IMR-90 (cell line): ENCODE measurements at regions not wholly inside any gene's neighbourhood (a gene's known extent, or its start where the extent isn't known, plus 50 kb on each side); places are given as distances from the start of the nearest gene placed in this dataset.

Experiments
- ATAC-seq: fragments of 200-7000 bp; cut with Tn5 transposase; 2 replicates; pipeline ENCODE4 v1.9.1; 2020; ENCODE audit warnings: low read depth, mild to moderate bottlenecking, moderate library complexity
- BruUV-seq: library from RNA; stranded (reverse); fragments of 400-500 nt; replicated peaks from 2 replicates; lab custom pipeline; 2021; lab: Mats Ljungman, UMichigan
- CTCF ChIA-PET: fragments of 300-600 bp; formaldehyde crosslinking; extraction: SDS; loops from one replicate; lab custom pipeline; 2021; ENCODE audit warnings: antibody characterized with exemption; lab: Yijun Ruan, JAX
- POLR2A ChIA-PET: fragments of 300-600 bp; sonication (Branson Sonifier 250); formaldehyde crosslinking; loops from one replicate; lab custom pipeline; 2022; ENCODE audit warnings: antibody characterized with exemption; ENCODE audit not compliant: unreplicated experiment; lab: Charles Lee
- DNase-seq: peaks from one replicate; pipeline ENCODE4 v3.0.0; 2013
- H2AFZ ChIP-seq: replicated peaks from 2 replicates; pipeline ENCODE3; 2013; ENCODE audit warnings: low read length, mild to moderate bottlenecking; ENCODE audit not compliant: poor library complexity
- H2AK5ac ChIP-seq: 2 replicates; pipeline ENCODE4 v1.6.1; 2013; ENCODE audit warnings: low read depth, low read length, inconsistent platforms
- H2AK9ac ChIP-seq: replicated peaks from 2 replicates; pipeline ENCODE3; 2013; ENCODE audit warnings: mild to moderate bottlenecking, low read depth, low read length, moderate library complexity; ENCODE audit not compliant: poor library complexity
- H2BK120ac ChIP-seq: 2 replicates; pipeline ENCODE4 v1.6.1; 2013; ENCODE audit warnings: low read depth, low read length, inconsistent platforms
- H2BK15ac ChIP-seq: 3 replicates; pipeline ENCODE4 v1.6.1; 2013; ENCODE audit warnings: low read depth, low read length, inconsistent platforms
- H2BK20ac ChIP-seq: 2 replicates; pipeline ENCODE4 v1.6.1; 2013; ENCODE audit warnings: low read depth, mild to moderate bottlenecking, inconsistent platforms, low read length, moderate library complexity
- H2BK5ac ChIP-seq: 2 replicates; pipeline ENCODE4 v1.6.1; 2013; ENCODE audit warnings: mild to moderate bottlenecking, low read depth, low read length, inconsistent platforms; ENCODE audit not compliant: poor library complexity, severe bottlenecking
- H3K14ac ChIP-seq: replicated peaks from 2 replicates; pipeline ENCODE4 v1.6.1; 2013; ENCODE audit warnings: low read depth, low read length, inconsistent platforms
- H3K18ac ChIP-seq: 2 replicates; pipeline ENCODE4 v1.6.1; 2013; ENCODE audit warnings: low read depth, low read length, control low read depth
- H3K23ac ChIP-seq: 2 replicates; pipeline ENCODE4 v1.6.1; 2013; ENCODE audit warnings: low read depth, low read length, inconsistent platforms
- H3K27ac ChIP-seq: 2 replicates; pipeline ENCODE4 v1.5.1; 2013; ENCODE audit warnings: mild to moderate bottlenecking, control low read depth, low read length; ENCODE audit not compliant: insufficient read depth
- H3K27me3 ChIP-seq: 2 replicates; pipeline ENCODE4 v1.6.1; 2013; ENCODE audit warnings: low read length; ENCODE audit not compliant: control insufficient read depth, insufficient read depth
- H3K36me3 ChIP-seq: 2 replicates; pipeline ENCODE4 v1.6.1; 2013; ENCODE audit warnings: low read length, mixed read lengths; ENCODE audit not compliant: control insufficient read depth, insufficient read depth
- H3K4ac ChIP-seq: 2 replicates; pipeline ENCODE4 v1.6.1; 2013; ENCODE audit warnings: low read depth, low read length, inconsistent platforms
- H3K4me1 ChIP-seq: 2 replicates; pipeline ENCODE4 v1.6.1; 2013; ENCODE audit warnings: low read length, mixed read lengths; ENCODE audit not compliant: control insufficient read depth, insufficient read depth
- H3K4me2 ChIP-seq: 2 replicates; pipeline ENCODE4 v1.6.1; 2013; ENCODE audit warnings: low read depth, mild to moderate bottlenecking, control low read depth, low read length, moderate library complexity
- H3K4me3 ChIP-seq: 2 replicates; pipeline ENCODE4 v1.5.1; 2013; ENCODE audit warnings: low read depth, mild to moderate bottlenecking, control low read depth, low read length, moderate library complexity; ENCODE audit not compliant: insufficient read depth
- H3K56ac ChIP-seq: 2 replicates; pipeline ENCODE4 v1.6.1; 2013; ENCODE audit warnings: low read length, inconsistent platforms; ENCODE audit not compliant: insufficient read depth; ENCODE audit errors: extremely low read depth
- H3K79me1 ChIP-seq, 2 experiments: 2 replicates each; pipeline ENCODE4 v1.6.1; 2013; ENCODE audit warnings: low read length in 2 of 2, inconsistent platforms in 1 of 2, low read depth in 1 of 2
- H3K9ac ChIP-seq: 2 replicates; pipeline ENCODE4 v1.6.1; 2013; ENCODE audit warnings: low read depth, low read length, control low read depth
- H3K9me1 ChIP-seq: 2 replicates; pipeline ENCODE4 v1.6.1; 2013; ENCODE audit warnings: low read length, inconsistent platforms; ENCODE audit not compliant: insufficient read depth
- H3K9me3 ChIP-seq: 2 replicates; pipeline ENCODE4 v1.6.1; 2013; ENCODE audit warnings: low read length; ENCODE audit not compliant: control insufficient read depth, insufficient read depth
- H4K20me1 ChIP-seq: 2 replicates; pipeline ENCODE4 v1.6.1; 2013; ENCODE audit warnings: low read length, inconsistent platforms; ENCODE audit not compliant: insufficient read depth
- H4K5ac ChIP-seq: 2 replicates; pipeline ENCODE4 v1.6.1; 2013; ENCODE audit warnings: mild to moderate bottlenecking, low read depth, low read length, control low read depth
- H4K8ac ChIP-seq, 2 experiments: 2 replicates each; pipeline ENCODE4 v1.6.1; 2013; ENCODE audit warnings: low read depth in 2 of 2, low read length in 2 of 2, control low read depth in 1 of 2, inconsistent platforms in 1 of 2
- H4K91ac ChIP-seq: 2 replicates; pipeline ENCODE4 v1.6.1; 2013; ENCODE audit warnings: low read depth, low read length, inconsistent platforms; ENCODE audit not compliant: insufficient read depth
- BHLHE40 ChIP-seq: fragments of 150-350 bp; IDR thresholded peaks from 2 replicates; pipeline ENCODE4 v1.6.1; 2016; ENCODE audit warnings: mild to moderate bottlenecking, low read depth, low read length
- CEBPB ChIP-seq: IDR thresholded peaks from 2 replicates; pipeline ENCODE4 v1.6.1; 2012; ENCODE audit warnings: low read depth, low read length, improper control_type of control experiment
- CHD1 ChIP-seq: IDR thresholded peaks from 2 replicates; pipeline ENCODE4 v1.6.1; 2012; ENCODE audit warnings: low read depth, low read length, improper control_type of control experiment
- FOS ChIP-seq: fragments of 150-350 bp; IDR thresholded peaks from 2 replicates; pipeline ENCODE4 v1.6.1; 2016; ENCODE audit warnings: low read depth, low read length
- MAFK ChIP-seq: IDR thresholded peaks from 2 replicates; pipeline ENCODE4 v1.6.1; 2012; ENCODE audit warnings: low read depth, low read length, improper control_type of control experiment
- MAZ ChIP-seq: IDR thresholded peaks from 2 replicates; pipeline ENCODE4 v1.6.1; 2012; ENCODE audit warnings: low read depth, mild to moderate bottlenecking, low read length, improper control_type of control experiment, moderate library complexity, borderline replicate concordance
- MXI1 ChIP-seq: IDR thresholded peaks from 2 replicates; pipeline ENCODE4 v1.6.1; 2012; ENCODE audit warnings: low read depth, mild to moderate bottlenecking, low read length, moderate library complexity, borderline replicate concordance
- NFE2L2 ChIP-seq: fragments of 150-350 bp; IDR thresholded peaks from 2 replicates; pipeline ENCODE4 v1.6.1; 2016; ENCODE audit warnings: low read depth, mild to moderate bottlenecking, low read length
- POLR2A ChIP-seq: IDR thresholded peaks from 2 replicates; pipeline ENCODE4 v1.6.1; 2012; ENCODE audit warnings: mild to moderate bottlenecking, low read depth, low read length
- RAD21 ChIP-seq: IDR thresholded peaks from 2 replicates; pipeline ENCODE4 v1.6.1; 2012; ENCODE audit warnings: low read length, improper control_type of control experiment
- RCOR1 ChIP-seq: IDR thresholded peaks from 2 replicates; pipeline ENCODE4 v1.6.1; 2012; ENCODE audit warnings: mild to moderate bottlenecking, low read length, improper control_type of control experiment; ENCODE audit not compliant: insufficient replicate concordance
- RFX5 ChIP-seq: IDR thresholded peaks from 2 replicates; pipeline ENCODE4 v1.8.0; 2012; ENCODE audit warnings: low read depth, mild to moderate bottlenecking, low read length, moderate library complexity
- SMC3 ChIP-seq: fragments of 150-350 bp; IDR thresholded peaks from 2 replicates; pipeline ENCODE4 v1.6.1; 2016; ENCODE audit warnings: low read depth, mild to moderate bottlenecking, antibody characterized with exemption, low read length, moderate library complexity
- WGBS, 2 experiments: methylation state at CpG; one replicate each; pipeline versions ENCODE4 v1.1.5 to v1.1.7; 2013; ENCODE audit warnings: missing lambda C conversion rate in 2 of 2; ENCODE audit not compliant: insufficient read length in 1 of 2; ENCODE audit errors: extremely low coverage in 2 of 2; 5-methylcytosine and 5-hydroxymethylcytosine counted together
- dilution Hi-C: fragments of 300-500 bp; cut with HindIII; formaldehyde crosslinking; loops from one replicate; pipeline ENCODE4 v1.14.3; 2018; ENCODE audit warnings: low sequenced_read_pairs; ENCODE audit not compliant: unreplicated experiment
- in situ Hi-C: fragments of 300-500 bp; cut with MboI; formaldehyde crosslinking; loops from 3 replicates; pipeline ENCODE4 v1.14.3; 2019; ENCODE audit warnings: low sequenced_read_pairs, inconsistent platforms, mixed read lengths
- intact Hi-C: fragments of 100-400 bp; cut with micrococcal nuclease; formaldehyde crosslinking; loops from 2 replicates; pipeline ENCODE4 v1.10.0; 2022
- TF ChIP-seq, protein P1 (sequence below): conservative IDR thresholded peaks from 2 replicates; pipeline ENCODE4 v1.5.1; 2012; ENCODE audit warnings: mild to moderate bottlenecking, low read depth, low read length, improper control_type of control experiment
- TF ChIP-seq, protein P2 (sequence below): fragments of 150-350 bp; IDR thresholded peaks from 2 replicates; pipeline ENCODE4 v1.6.1; 2016; ENCODE audit warnings: low read depth, mild to moderate bottlenecking, low read length, moderate library complexity, borderline replicate concordance
- TF ChIP-seq, protein P3 (sequence below): fragments of 150-350 bp; IDR thresholded peaks from 2 replicates; pipeline ENCODE4 v1.6.1; 2017; ENCODE audit warnings: mild to moderate bottlenecking, antibody characterized with exemption, low read length, low read depth

DNA sequence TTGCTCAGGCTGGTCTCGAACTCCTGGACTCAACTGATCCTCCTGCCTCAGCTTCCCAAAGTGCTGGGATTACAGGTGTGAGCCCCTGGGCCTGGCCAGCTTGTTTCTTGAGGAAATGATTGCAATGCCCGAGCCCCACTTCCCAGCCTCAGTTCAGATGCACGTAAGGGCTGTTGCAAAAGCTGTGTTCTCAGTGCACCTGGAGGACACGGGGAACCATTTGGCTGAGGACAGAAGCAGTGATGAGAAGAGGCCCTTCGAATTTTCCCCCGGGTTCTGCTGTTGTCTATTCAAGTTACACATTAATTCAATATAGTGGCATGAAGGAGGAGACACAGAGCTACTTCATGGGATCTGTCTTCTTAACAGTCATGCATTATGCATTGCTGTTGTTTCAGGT lies 78.8 kb upstream of the WDR26 start:
- no CpG with 5 or more reads among the region's 6 CpGs for WGBS, 2 experiments
- no peak overlapping the region for H3K27ac ChIP-seq
- H2BK15ac ChIP-seq: 0 out of 3 replicates have a peak overlapping the region, but pooled peaks have one; percentile 1
- H4K5ac ChIP-seq: no peak overlapping the region
- dilution Hi-C loops (loop anchor here (10.0 kb wide), 1 partner anchor 71 kb away; no protein-coding TSS in a partner anchor), intact Hi-C loops (loop anchor here (1.0 kb wide), 3 partner anchors 131 to 409 kb away; no protein-coding TSS in a partner anchor), in situ Hi-C loops (loop anchor here (5.0 kb wide), 2 partner anchors 339 to 414 kb away; partner anchors contain the start of gene DNAH14)
- H3K79me1 ChIP-seq: 0 out of 4 replicates have a peak, but pooled peaks cover 0 to 4% of the 10 kb centered on the region in 2 experiments
- ATAC-seq (no peak), DNase-seq (no peak)
- no peak overlapping the region for H3K14ac ChIP-seq
- H2BK120ac ChIP-seq: no peak overlapping the region; the same call in 1 of the 2 replicates
- H3K9me1 ChIP-seq: peaks cover 10% of the 10 kb centered on the region
- no peak for TF ChIP-seq POLR2A
- TF ChIP-seq, protein P1, sequence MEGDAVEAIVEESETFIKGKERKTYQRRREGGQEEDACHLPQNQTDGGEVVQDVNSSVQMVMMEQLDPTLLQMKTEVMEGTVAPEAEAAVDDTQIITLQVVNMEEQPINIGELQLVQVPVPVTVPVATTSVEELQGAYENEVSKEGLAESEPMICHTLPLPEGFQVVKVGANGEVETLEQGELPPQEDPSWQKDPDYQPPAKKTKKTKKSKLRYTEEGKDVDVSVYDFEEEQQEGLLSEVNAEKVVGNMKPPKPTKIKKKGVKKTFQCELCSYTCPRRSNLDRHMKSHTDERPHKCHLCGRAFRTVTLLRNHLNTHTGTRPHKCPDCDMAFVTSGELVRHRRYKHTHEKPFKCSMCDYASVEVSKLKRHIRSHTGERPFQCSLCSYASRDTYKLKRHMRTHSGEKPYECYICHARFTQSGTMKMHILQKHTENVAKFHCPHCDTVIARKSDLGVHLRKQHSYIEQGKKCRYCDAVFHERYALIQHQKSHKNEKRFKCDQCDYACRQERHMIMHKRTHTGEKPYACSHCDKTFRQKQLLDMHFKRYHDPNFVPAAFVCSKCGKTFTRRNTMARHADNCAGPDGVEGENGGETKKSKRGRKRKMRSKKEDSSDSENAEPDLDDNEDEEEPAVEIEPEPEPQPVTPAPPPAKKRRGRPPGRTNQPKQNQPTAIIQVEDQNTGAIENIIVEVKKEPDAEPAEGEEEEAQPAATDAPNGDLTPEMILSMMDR: no peak
- no peak for TF ChIP-seq FOS
- no peak for TF ChIP-seq RFX5
- no peak for TF ChIP-seq BHLHE40
- TF ChIP-seq, protein P2, sequence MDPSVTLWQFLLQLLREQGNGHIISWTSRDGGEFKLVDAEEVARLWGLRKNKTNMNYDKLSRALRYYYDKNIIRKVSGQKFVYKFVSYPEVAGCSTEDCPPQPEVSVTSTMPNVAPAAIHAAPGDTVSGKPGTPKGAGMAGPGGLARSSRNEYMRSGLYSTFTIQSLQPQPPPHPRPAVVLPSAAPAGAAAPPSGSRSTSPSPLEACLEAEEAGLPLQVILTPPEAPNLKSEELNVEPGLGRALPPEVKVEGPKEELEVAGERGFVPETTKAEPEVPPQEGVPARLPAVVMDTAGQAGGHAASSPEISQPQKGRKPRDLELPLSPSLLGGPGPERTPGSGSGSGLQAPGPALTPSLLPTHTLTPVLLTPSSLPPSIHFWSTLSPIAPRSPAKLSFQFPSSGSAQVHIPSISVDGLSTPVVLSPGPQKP: no peak
- TF ChIP-seq MAFK: no peak
- no peak for TF ChIP-seq CEBPB
- TF ChIP-seq MXI1: no peak
- TF ChIP-seq RCOR1: no peak
- TF ChIP-seq, protein P3, sequence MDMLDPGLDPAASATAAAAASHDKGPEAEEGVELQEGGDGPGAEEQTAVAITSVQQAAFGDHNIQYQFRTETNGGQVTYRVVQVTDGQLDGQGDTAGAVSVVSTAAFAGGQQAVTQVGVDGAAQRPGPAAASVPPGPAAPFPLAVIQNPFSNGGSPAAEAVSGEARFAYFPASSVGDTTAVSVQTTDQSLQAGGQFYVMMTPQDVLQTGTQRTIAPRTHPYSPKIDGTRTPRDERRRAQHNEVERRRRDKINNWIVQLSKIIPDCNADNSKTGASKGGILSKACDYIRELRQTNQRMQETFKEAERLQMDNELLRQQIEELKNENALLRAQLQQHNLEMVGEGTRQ: no peak
- no peak for TF ChIP-seq RAD21
- TF ChIP-seq MAZ: no peak
- no peak for TF ChIP-seq NFE2L2
- TF ChIP-seq CHD1: no peak
- TF ChIP-seq SMC3: no peak
- H2AK9ac ChIP-seq: no peak overlapping the region
- H3K27me3 ChIP-seq: no peaks in the 10 kb centered on the region
- no peak overlapping the region for H3K56ac ChIP-seq
- no peak overlapping the region for H3K4ac ChIP-seq
- no peak overlapping the region for H2BK5ac ChIP-seq
- H2AFZ ChIP-seq: peak overlapping the region; percentile 2
- POLR2A ChIA-PET: no interaction called here
- H4K8ac ChIP-seq: peak overlapping the region in 1 of 2 experiments; percentile 12; a peak in 1 of 4 replicates
- no peak overlapping the region for H3K9ac ChIP-seq
- H3K36me3 ChIP-seq: no peaks in the 10 kb centered on the region
- BruUV-seq: no TSS peak
- no peak overlapping the region for H3K4me3 ChIP-seq
- H2BK20ac ChIP-seq: peak overlapping the region; percentile 5; the same call in 1 of the 2 replicates
- peaks cover 15% of the 10 kb centered on the region for H3K4me1 ChIP-seq
- H3K4me2 ChIP-seq: no peak overlapping the region
- H2AK5ac ChIP-seq: no peak overlapping the region
- H4K91ac ChIP-seq: no peak overlapping the region
- no peak overlapping the region for H3K18ac ChIP-seq
- CTCF ChIA-PET: interaction anchor here (0.7 to 4.6 kb wide), 9 partner anchors 11 to 409 kb away, joined by 3 to 41 read pairs (median 4); no protein-coding TSS in a partner anchor
- H3K9me3 ChIP-seq: no peaks in the 10 kb centered on the region
- no peaks in the 10 kb centered on the region for H4K20me1 ChIP-seq
- no peak overlapping the region for H3K23ac ChIP-seq
